NCI-H446 treated with DMSO at 0.1 percent for 48 hours (cell line): ENCODE measurements at regions not wholly inside any gene's neighbourhood (a gene's known extent, or its start where the extent isn't known, plus 50 kb on each side); places are given as distances from the start of the nearest gene placed in this dataset.

ENCODE experiments used
- DNase-seq: peaks from one replicate; lab custom pipeline; 2025; lab: John Stamatoyannopoulos, UW

DNA sequence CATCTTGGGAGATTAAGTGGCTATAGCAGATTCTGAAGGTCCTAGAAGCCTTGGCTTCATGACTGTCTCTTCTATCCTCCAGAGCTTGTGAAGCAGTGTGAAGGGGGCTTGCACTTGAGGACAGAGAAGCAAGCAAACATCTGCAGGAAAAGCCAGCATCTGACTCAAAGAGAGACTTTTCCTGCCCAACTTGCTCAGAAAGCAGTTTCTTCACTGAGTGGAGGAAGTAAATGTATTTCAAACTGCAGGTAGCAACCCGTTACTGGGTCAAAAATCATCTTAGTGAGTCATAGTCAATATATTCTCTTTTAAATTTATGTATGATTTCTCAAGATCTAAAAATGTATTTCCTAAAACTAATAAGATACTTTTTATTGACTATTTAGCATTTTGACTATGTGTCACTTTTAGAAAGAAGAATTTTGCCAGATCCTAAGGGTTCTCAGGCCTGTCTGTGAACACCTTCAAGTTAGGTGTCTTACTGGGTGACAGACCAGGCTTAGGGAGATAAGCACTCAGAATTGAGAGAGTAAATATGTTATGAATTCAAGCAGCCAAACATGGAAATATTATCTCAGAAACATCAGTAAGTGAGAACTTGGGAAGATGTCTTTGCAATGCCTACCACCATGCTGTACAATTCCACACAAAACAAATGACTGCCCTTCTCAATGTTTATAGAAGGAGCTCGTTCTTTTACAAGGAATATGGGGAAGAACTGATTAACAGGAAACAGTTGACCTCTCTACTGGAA lies 72.6 kb upstream of the DMAC1 start:
- DNase-seq = no peak

DNA sequence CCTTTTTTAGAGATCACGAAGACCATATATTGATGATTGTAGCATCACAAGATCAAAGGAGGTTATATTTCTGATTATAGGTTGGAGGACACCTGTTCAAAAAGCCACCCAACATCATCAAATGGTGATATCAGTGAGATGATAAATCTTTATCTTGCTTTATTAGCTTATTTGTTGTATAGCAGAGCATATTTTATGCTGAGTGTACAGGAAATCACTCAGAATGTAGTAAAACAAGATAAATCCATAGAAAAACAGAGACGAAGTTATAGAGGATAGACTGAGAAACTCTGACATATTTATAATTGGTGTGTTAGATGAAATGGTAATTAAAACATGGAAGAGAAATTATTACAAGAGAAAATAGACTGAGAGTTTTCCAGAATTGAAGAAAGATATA lies 69.8 kb upstream of the DMAC1 start:
- no peak for DNase-seq

DNA sequence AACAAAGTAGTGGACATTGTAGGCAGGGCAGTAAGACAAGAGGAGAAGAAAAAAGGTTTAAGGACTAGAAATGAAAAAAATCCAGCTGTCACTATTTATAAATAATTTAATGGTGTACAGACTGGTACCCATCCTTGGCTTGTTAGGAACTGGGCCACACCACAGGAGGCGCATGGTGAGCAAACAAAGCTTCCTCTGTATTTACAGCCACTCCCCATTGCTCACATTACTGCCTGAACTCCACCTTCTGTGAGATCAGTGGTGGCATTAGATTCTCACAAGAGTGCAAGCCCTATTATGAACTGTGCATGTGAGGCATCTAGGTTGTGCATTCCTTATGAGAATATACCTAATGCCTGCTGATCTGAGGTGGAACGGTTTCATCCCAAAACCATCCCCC lies 62.6 kb upstream of the DMAC1 start:
- no peak for DNase-seq

DNA sequence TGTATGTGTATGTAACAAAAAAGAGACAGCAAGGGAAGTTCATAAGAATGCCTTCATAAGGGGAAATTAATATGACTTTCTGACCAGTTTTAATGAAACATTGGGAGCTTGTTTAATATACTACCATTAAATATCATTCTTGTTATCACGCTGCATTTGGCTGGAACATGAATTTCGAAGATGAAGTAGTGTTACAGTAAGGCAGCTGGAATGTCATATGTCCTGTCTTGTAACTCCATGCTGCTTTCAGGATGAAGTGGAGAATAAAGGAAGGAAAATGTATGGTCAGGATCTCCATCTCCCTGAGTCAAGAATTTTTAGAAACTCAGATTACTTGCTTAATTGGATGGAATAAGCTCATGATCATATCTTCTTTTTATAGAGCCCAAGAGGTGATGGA lies 61.5 kb upstream of the DMAC1 start:
- DNase-seq = no peak

DNA sequence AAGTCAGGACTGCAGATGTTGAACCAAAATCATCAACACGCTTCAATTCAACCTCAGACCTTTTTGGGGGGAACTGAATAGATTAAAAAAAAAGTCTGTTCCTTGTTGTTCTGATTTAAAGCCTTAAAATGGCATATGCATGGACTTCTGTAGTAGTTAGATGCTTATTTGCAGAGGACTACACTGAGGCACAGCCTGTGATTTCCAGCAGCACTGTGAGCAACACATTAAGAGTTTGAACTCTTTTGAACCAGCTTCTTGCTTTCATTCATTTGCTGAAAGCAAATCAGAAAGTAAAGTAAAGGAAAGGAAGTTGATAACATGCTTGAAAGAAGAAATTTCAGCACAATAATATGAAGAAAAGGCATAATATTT lies 60.7 kb upstream of the DMAC1 start:
- no peak for DNase-seq

DNA sequence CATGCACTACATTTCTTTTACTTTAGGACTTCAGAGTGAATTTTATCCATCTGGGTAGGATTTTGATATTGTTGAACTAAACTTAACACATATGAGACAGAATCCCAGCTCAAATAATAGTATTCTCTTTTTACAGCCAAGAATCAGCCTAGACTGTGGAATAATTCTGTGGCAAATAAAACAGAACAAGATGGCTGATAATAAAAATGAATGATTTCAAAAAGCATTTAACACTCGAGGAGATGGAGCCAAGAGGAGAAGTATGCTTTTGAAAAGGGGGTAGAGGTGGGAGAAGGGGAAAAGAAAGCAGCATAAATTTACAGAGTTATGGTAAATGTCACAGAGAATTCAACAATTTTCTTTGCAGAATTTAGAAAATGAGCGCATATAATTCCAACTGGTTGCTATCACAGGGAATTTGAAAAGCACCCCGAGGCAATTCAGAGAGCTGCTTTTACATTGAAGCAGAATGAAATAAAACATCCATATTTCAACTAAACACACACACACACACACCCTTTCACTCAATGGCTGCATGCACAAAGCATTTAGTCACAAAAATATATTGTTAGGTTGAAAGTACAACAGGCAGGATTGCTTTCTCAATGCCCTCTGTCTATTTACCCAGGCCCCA lies 60.2 kb upstream of the DMAC1 start:
- no peak for DNase-seq

DNA sequence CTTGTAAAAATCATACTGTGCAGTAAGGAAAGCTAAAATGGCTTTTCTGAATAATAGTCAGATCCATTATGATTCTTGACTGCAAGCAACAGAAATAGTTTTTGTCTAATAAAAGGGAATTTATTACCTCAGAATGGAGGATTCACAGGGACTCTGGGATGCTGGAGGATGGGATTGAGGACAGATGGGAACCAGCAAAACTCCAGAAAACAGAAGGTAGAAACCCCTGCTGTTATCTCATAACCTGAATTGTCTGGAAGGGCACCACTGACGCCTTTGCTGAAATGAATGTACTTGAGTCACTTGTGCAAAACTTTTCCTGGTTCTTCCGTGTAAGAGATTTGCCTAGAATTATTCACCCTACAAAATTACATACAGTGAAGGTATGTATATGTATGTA lies 58.6 kb upstream of the DMAC1 start:
- no peak for DNase-seq

DNA sequence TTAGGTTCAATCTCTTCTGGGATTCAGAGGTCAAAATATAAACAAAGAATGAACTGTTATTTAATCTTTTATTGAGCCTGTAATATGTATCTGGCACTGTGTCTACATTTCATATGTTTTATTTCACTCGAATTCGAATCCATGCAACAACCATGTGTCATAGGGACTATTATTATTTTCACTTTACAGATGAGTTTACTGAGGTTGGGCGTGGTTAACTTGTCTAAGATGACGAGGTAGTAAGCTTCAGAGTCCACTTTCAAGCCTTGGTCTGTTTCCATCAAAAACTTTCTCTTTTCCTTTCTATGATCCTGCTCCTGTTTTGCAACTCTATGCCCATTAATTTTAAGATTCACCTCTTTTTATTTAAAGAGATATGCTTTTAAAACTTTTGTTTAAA lies 55.2 kb upstream of the DMAC1 start:
- DNase-seq = no peak
